ENCODE measurements at regions not wholly inside any gene's neighbourhood (a gene's known extent, or its start where the extent isn't known, plus 50 kb on each side); places are given as distances from the start of the nearest gene placed in this dataset.
"Not testable (repeated sequence)": the region's sequence is repeated elsewhere in the genome, so short reads cannot be mapped to it uniquely, and the experiment has no call there.

GRCh38 chr6:4480788-4481735, 295.1 kb upstream of the CDYL start:
- no peaks in the 10 kb centered on the region for H3K9me3 Mint-ChIP-seq
- no peak for DNase-seq (ENCODE audit: extremely low spot score, unreplicated experiment)
- peak overlapping the region; percentile 27 for H3K27ac Mint-ChIP-seq
- H3K27me3 Mint-ChIP-seq: no peaks in the 10 kb centered on the region
- peaks cover 13% of the 10 kb centered on the region for H3K4me1 Mint-ChIP-seq (ENCODE audit: unreplicated experiment)
- H3K4me3 Mint-ChIP-seq: no peak overlapping the region
- H3K36me3 Mint-ChIP-seq: peaks cover 5% of the 10 kb centered on the region
- TF ChIP-seq, protein P1, sequence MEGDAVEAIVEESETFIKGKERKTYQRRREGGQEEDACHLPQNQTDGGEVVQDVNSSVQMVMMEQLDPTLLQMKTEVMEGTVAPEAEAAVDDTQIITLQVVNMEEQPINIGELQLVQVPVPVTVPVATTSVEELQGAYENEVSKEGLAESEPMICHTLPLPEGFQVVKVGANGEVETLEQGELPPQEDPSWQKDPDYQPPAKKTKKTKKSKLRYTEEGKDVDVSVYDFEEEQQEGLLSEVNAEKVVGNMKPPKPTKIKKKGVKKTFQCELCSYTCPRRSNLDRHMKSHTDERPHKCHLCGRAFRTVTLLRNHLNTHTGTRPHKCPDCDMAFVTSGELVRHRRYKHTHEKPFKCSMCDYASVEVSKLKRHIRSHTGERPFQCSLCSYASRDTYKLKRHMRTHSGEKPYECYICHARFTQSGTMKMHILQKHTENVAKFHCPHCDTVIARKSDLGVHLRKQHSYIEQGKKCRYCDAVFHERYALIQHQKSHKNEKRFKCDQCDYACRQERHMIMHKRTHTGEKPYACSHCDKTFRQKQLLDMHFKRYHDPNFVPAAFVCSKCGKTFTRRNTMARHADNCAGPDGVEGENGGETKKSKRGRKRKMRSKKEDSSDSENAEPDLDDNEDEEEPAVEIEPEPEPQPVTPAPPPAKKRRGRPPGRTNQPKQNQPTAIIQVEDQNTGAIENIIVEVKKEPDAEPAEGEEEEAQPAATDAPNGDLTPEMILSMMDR (conservative IDR thresholded peaks at IDR 0.05): no peak

GRCh38 chr6:4478098-4478497, 298.1 kb upstream of the CDYL start:
- Mint-ChIP-seq H3K4me3 (no peak overlapping the region), H3K4me1 (ENCODE audit: unreplicated experiment) (peaks cover 22% of the 10 kb centered on the region), H3K27ac (no peak overlapping the region), H3K9me3 (no peaks in the 10 kb centered on the region), H3K27me3 (no peaks in the 10 kb centered on the region), H3K36me3 (no peaks in the 10 kb centered on the region)
- TF ChIP-seq, protein P1 (conservative IDR thresholded peaks at IDR 0.05): no peak
- no peak for DNase-seq (ENCODE audit: extremely low spot score, unreplicated experiment)

DNA sequence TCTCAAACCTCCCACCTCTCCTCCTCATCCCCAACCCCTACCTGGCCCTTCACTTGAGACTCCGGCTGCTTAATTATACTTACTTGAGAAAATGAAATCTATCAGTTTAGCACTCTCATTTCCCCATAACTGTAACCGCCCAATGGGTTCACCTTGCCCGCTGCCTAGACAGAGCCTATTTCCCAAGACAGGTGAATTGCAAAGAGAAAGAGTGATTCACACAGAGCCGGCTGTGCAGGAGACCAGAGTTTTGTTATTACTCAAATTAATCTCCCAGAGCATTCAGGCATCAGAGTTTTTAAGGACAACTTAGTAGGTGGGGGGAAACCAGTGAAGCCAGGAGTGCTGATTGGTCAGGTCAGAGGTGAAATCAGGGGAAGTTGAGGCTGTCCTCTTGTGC, 301.4 kb upstream of the CDYL start:
- TF ChIP-seq, protein P1 (conservative IDR thresholded peaks at IDR 0.05): no peak
- H3K27me3 Mint-ChIP-seq: no peaks in the 10 kb centered on the region
- DNase-seq (ENCODE audit: extremely low spot score, unreplicated experiment): no peak
- no peaks in the 10 kb centered on the region for H3K36me3 Mint-ChIP-seq
- H3K9me3 Mint-ChIP-seq: no peaks in the 10 kb centered on the region
- peaks cover 12% of the 10 kb centered on the region for H3K4me1 Mint-ChIP-seq (ENCODE audit: unreplicated experiment)
- H3K27ac Mint-ChIP-seq: no peak overlapping the region
- H3K4me3 Mint-ChIP-seq: no peak overlapping the region

DNA sequence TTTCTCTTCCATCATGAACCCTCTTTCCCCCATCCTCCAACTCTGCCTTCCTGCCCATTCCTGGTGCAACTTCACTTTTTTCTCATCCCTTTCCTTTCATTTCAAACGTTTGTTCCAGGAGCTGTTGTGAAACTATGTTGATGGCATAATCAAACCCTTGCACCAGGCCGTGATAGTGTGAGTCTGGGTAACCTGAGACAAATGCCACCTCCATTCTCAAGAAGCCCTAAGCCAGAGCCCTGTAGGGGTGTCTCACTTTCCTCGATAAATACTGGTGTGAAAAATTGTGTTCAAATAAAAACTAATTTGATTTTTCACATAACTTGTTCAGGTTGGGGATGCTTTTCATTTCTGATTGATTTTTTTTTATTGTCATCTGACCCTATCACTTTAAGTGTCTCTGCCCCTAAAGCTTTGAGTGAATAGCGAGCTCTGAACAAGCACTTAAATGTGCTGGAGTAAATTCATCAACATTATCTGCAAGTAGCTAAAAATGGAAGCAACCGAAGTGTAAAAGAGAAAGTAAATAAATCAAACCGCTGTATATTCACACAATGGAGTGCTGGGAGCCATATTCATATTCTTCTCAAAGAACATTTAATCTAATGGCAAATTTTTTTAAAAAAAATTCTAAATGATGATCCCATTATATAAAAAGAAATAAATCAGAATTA, 303.1 kb upstream of the CDYL start:
- TF ChIP-seq, protein P1 (conservative IDR thresholded peaks at IDR 0.05): no peak
- Mint-ChIP-seq H3K27me3 (no peaks in the 10 kb centered on the region), H3K36me3 (no peaks in the 10 kb centered on the region), H3K4me3 (no peak overlapping the region), H3K4me1 (ENCODE audit: unreplicated experiment) (peaks cover 12% of the 10 kb centered on the region), H3K9me3 (no peaks in the 10 kb centered on the region), H3K27ac (no peak overlapping the region)
- DNase-seq (ENCODE audit: extremely low spot score, unreplicated experiment): no peak

DNA sequence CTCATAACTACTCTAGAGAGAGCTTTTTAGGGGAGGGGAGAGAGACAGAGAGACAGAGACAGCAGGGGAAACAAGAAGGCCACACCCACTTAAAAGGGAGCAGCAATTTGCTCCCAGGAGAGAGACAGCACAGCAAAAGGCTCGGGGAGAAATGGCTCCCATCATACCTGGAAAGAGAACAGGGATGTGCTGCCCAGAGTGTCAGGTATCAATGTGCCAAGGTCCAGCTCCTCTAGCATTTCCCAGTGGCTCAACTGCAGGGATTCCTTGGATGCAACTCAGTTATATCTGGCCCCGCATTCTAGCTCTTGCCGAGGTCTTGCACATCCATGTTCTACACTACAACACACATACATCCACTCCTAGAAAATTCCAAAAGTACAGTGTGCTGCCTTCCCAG, 304.0 kb upstream of the CDYL start:
- no peaks in the 10 kb centered on the region for H3K36me3 Mint-ChIP-seq
- H3K27ac Mint-ChIP-seq: no peak overlapping the region
- no peaks in the 10 kb centered on the region for H3K9me3 Mint-ChIP-seq
- DNase-seq (ENCODE audit: extremely low spot score, unreplicated experiment): no peak
- no peaks in the 10 kb centered on the region for H3K27me3 Mint-ChIP-seq
- TF ChIP-seq, protein P1 (conservative IDR thresholded peaks at IDR 0.05): no peak
- H3K4me1 Mint-ChIP-seq (ENCODE audit: unreplicated experiment): peaks cover 9% of the 10 kb centered on the region
- H3K4me3 Mint-ChIP-seq: no peak overlapping the region

GRCh38 chr6:4471515-4471914, 304.7 kb upstream of the CDYL start:
- H3K27me3 Mint-ChIP-seq; H3K4me3 Mint-ChIP-seq; H3K27ac Mint-ChIP-seq; H3K9me3 Mint-ChIP-seq; H3K36me3 Mint-ChIP-seq; DNase-seq (ENCODE audit: extremely low spot score, unreplicated experiment): not testable (repeated sequence)
- H3K4me1 Mint-ChIP-seq (ENCODE audit: unreplicated experiment): peaks cover 15% of the 10 kb centered on the region

All from type B pancreatic cell (in vitro differentiated cells).